HepG2 (cell line): ENCODE measurements at regions not wholly inside any gene's neighbourhood (a gene's known extent, or its start where the extent isn't known, plus 50 kb on each side); places are given as distances from the start of the nearest gene placed in this dataset.

Experiments
- ATAC-seq: fragments of 200-7000 bp; cut with Tn5 transposase; 3 replicates; pipeline ENCODE4 v1.9.1; 2020; ENCODE audit warnings: mild to moderate bottlenecking, moderate library complexity
- BruUV-seq: library from RNA; stranded (reverse); fragments of 400-500 nt; replicated peaks from 2 replicates; lab custom pipeline; 2021; lab: Mats Ljungman, UMichigan
- CTCF ChIA-PET: fragments of 300-600 bp; formaldehyde crosslinking; extraction: SDS; loops from one replicate; lab custom pipeline; 2021; ENCODE audit warnings: low total read pairs, inconsistent platforms, low intra/inter-chr PET ratio; lab: Yijun Ruan, JAX
- POLR2A ChIA-PET: fragments of 350-600 bp; sonication (Branson Sonifier 250); formaldehyde crosslinking; loops from one replicate; lab custom pipeline; 2020; ENCODE audit warnings: antibody characterized with exemption, inconsistent platforms; lab: Yijun Ruan, JAX
- DNase-seq: peaks from one replicate; pipeline ENCODE4 v3.0.0-alpha.2; 2015; ENCODE audit warnings: low spot score
- FAIRE-seq: peaks from 3 replicates; lab custom pipeline; 2011; peaks lifted over from hg19 to GRCh38; lab: Jason Lieb, UNC
- H2AFZ ChIP-seq: one replicate; pipeline ENCODE4 v1.6.1; 2011; ENCODE audit warnings: low read length, inconsistent platforms
- H3K27ac ChIP-seq: fragments of 300-600 bp; 3 replicates; pipeline ENCODE4 v1.8.0; 2011; ENCODE audit warnings: mixed run types, mild to moderate bottlenecking, mixed read lengths, low read length, inconsistent platforms; ENCODE audit not compliant: insufficient read depth; ENCODE audit errors: extremely low read length
- H3K27me3 ChIP-seq, 2 experiments: fragments of 200-600 bp in 1 of 2; 2 replicates in 1 of 2; 3 replicates in 1 of 2; pipeline versions ENCODE4 v1.6.0 to v1.8.0; 2011; ENCODE audit warnings: low read length in 2 of 2, mild to moderate bottlenecking in 2 of 2, moderate library complexity in 2 of 2, inconsistent platforms in 1 of 2; ENCODE audit not compliant: insufficient read depth in 2 of 2, control insufficient read depth in 1 of 2
- H3K36me3 ChIP-seq, 2 experiments: fragments of 200-600 bp in 1 of 2; replicated peaks in 1 of 2; 2 replicates in 1 of 2; 3 replicates in 1 of 2; pipeline versions ENCODE4 v1.5.1 to v1.8.0; 2011; ENCODE audit warnings: low read length in 2 of 2, inconsistent platforms in 1 of 2; ENCODE audit not compliant: insufficient read depth in 2 of 2, control insufficient read depth in 1 of 2
- H3K4me1 ChIP-seq: 2 replicates; pipeline ENCODE4 v1.5.1; 2012; ENCODE audit warnings: low read length, inconsistent platforms; ENCODE audit not compliant: insufficient read depth
- H3K4me2 ChIP-seq: 2 replicates; pipeline ENCODE4 v1.6.0; 2011; ENCODE audit warnings: low read depth, low read length, inconsistent platforms
- H3K4me3 ChIP-seq, 3 experiments: fragments of 200-600 bp in 1 of 3; sonication (generic), shearing (Covaris generic) in 1 of 3; replicated peaks in 1 of 3; 2 replicates each; pipeline ENCODE4 v1.5.1; 2011 to 2016; ENCODE audit warnings: low read length in 3 of 3, inconsistent platforms in 2 of 3, low read depth in 2 of 3, mild to moderate bottlenecking in 2 of 3, control low read depth in 1 of 3, mixed read lengths in 1 of 3; ENCODE audit not compliant: insufficient read depth in 1 of 3
- H3K79me2 ChIP-seq: one replicate; pipeline ENCODE4 v1.6.1; 2011; ENCODE audit warnings: low read length, inconsistent platforms; ENCODE audit not compliant: insufficient read depth
- H3K9ac ChIP-seq: 2 replicates; pipeline ENCODE4 v1.6.0; 2011; ENCODE audit warnings: mild to moderate bottlenecking, low read depth, low read length, inconsistent platforms; ENCODE audit not compliant: insufficient read depth
- H3K9me3 ChIP-seq: 2 replicates; pipeline ENCODE4 v1.5.1; 2012; ENCODE audit warnings: mild to moderate bottlenecking, low read length
- H4K20me1 ChIP-seq: 2 replicates; pipeline ENCODE4 v1.6.0; 2011; ENCODE audit warnings: inconsistent platforms, mild to moderate bottlenecking, low read length, moderate library complexity; ENCODE audit not compliant: insufficient read depth
- KMT2B ChIP-seq: IDR thresholded peaks from 2 replicates; pipeline ENCODE4 v1.6.1; 2016; ENCODE audit warnings: missing genetic modification reagents, missing compliant biosample characterization
- MLLT10 ChIP-seq: sonication (generic); formaldehyde crosslinking; IDR thresholded peaks from 2 replicates; pipeline ENCODE4 v1.4.0; 2020; ENCODE audit warnings: missing genetic modification reagents
- NAIF1 ChIP-seq: sonication (generic); formaldehyde crosslinking; IDR thresholded peaks from 2 replicates; pipeline ENCODE4 v1.5.0; 2020; ENCODE audit warnings: mild to moderate bottlenecking, missing genetic modification reagents, borderline replicate concordance
- NBN ChIP-seq: fragments of 450-650 bp; conservative IDR thresholded peaks from 2 replicates; pipeline ENCODE4 v1.6.1; 2017
- SIN3B ChIP-seq: fragments of 150-350 bp; IDR thresholded peaks from 2 replicates; pipeline ENCODE4 v1.6.1; 2014; ENCODE audit warnings: low read length
- TBP ChIP-seq: sonication (generic); formaldehyde crosslinking; IDR thresholded peaks from 2 replicates; pipeline ENCODE4 v1.5.0; 2020; ENCODE audit warnings: missing genetic modification reagents
- ZBTB42 ChIP-seq: sonication (generic); formaldehyde crosslinking; IDR thresholded peaks from 2 replicates; pipeline ENCODE4 v1.5.0; 2020; ENCODE audit warnings: mild to moderate bottlenecking, missing genetic modification reagents
- ZFP82 ChIP-seq: sonication (generic); formaldehyde crosslinking; IDR thresholded peaks from 2 replicates; pipeline ENCODE4 v1.5.1; 2020; ENCODE audit warnings: mild to moderate bottlenecking, missing genetic modification reagents, borderline replicate concordance
- ZNF879 ChIP-seq: sonication (generic); formaldehyde crosslinking; IDR thresholded peaks from 2 replicates; pipeline ENCODE4 v1.8.1; 2023; ENCODE audit warnings: missing genetic modification reagents
- WGBS: methylation state at CpG from one replicate; pipeline ENCODE4 v1.1.6; 2017; ENCODE audit warnings: low lambda C conversion rate; 5-methylcytosine and 5-hydroxymethylcytosine counted together
- in situ Hi-C: cut with HindIII; loops from 2 replicates; pipeline ENCODE4 v1.10.0; 2017; ENCODE audit warnings: low pct_unique_long_range_greater_than_20kb; ENCODE audit not compliant: extremely low pct_ligation_motif_present
- intact Hi-C: fragments of 100-400 bp; cut with micrococcal nuclease; formaldehyde crosslinking; loops from one replicate; pipeline ENCODE4 v1.10.0; 2022; ENCODE audit not compliant: unreplicated experiment
- TF ChIP-seq, protein P1 (sequence below): sonication (generic); formaldehyde crosslinking; IDR thresholded peaks from 2 replicates; pipeline ENCODE4 v1.4.0; 2020; ENCODE audit warnings: mild to moderate bottlenecking, missing genetic modification reagents
- TF ChIP-seq, protein P2 (sequence below): sonication (generic); formaldehyde crosslinking; IDR thresholded peaks from 2 replicates; pipeline ENCODE4 v1.9.0; 2021; ENCODE audit warnings: mild to moderate bottlenecking, missing genetic modification reagents
- TF ChIP-seq, protein P3 (sequence below): sonication (generic); formaldehyde crosslinking; IDR thresholded peaks from 2 replicates; pipeline ENCODE4 v1.9.0; 2021; ENCODE audit warnings: missing genetic modification reagents, borderline replicate concordance

DNA sequence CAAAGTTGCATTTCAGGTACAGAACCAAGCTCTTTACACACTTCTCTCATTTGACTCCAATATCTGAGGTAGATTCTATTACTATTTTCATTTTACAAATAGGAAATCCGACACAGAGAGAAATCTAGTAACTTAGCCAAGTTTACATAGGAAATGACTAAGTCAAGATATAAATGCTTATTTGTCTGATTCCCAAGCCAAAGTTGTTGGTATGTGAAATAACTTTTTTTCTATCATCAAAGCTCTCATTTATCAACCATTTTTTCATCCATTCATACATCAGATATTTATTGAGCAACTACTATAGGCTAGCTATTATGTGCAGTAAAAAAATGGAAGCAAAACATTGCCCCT is 89.2 kb upstream of the MITF start:
- in situ Hi-C loops (loop anchor here (25.0 kb wide), 1 partner anchor 538 kb away; the partner anchor contains the start of gene LMOD3), intact Hi-C loops (no loop called here)
- Histone ChIP-seq H3K4me3 (no peak overlapping the region), H3K4me2 (no peak overlapping the region), H3K27me3 (no peaks in the 10 kb centered on the region; a peak in 1 of 5 replicates), H3K36me3 (no peaks in the 10 kb centered on the region), H3K27ac (no peak overlapping the region), H3K4me1 (no peaks in the 10 kb centered on the region), H3K9me3 (no peaks in the 10 kb centered on the region), H4K20me1 (no peaks in the 10 kb centered on the region), H2AFZ (no peak overlapping the region), H3K9ac (no peak overlapping the region), H3K79me2 (no peaks in the 10 kb centered on the region)
- DNase-seq = no peak
- no peak for FAIRE-seq
- ATAC-seq = no peak
- 0% methylated on average over 1 of the region's 1 CpG for WGBS
- POLR2A ChIA-PET = no interaction called here
- BruUV-seq = no TSS peak
- CTCF ChIA-PET = no interaction called here
- TF ChIP-seq, protein P1, sequence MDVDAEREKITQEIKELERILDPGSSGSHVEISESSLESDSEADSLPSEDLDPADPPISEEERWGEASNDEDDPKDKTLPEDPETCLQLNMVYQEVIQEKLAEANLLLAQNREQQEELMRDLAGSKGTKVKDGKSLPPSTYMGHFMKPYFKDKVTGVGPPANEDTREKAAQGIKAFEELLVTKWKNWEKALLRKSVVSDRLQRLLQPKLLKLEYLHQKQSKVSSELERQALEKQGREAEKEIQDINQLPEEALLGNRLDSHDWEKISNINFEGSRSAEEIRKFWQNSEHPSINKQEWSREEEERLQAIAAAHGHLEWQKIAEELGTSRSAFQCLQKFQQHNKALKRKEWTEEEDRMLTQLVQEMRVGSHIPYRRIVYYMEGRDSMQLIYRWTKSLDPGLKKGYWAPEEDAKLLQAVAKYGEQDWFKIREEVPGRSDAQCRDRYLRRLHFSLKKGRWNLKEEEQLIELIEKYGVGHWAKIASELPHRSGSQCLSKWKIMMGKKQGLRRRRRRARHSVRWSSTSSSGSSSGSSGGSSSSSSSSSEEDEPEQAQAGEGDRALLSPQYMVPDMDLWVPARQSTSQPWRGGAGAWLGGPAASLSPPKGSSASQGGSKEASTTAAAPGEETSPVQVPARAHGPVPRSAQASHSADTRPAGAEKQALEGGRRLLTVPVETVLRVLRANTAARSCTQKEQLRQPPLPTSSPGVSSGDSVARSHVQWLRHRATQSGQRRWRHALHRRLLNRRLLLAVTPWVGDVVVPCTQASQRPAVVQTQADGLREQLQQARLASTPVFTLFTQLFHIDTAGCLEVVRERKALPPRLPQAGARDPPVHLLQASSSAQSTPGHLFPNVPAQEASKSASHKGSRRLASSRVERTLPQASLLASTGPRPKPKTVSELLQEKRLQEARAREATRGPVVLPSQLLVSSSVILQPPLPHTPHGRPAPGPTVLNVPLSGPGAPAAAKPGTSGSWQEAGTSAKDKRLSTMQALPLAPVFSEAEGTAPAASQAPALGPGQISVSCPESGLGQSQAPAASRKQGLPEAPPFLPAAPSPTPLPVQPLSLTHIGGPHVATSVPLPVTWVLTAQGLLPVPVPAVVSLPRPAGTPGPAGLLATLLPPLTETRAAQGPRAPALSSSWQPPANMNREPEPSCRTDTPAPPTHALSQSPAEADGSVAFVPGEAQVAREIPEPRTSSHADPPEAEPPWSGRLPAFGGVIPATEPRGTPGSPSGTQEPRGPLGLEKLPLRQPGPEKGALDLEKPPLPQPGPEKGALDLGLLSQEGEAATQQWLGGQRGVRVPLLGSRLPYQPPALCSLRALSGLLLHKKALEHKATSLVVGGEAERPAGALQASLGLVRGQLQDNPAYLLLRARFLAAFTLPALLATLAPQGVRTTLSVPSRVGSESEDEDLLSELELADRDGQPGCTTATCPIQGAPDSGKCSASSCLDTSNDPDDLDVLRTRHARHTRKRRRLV (CRISPR knock-in tag) = no peak
- TF ChIP-seq SIN3B = no peak
- TF ChIP-seq ZFP82 (CRISPR knock-in tag) = no peak
- no peak for TF ChIP-seq ZBTB42 (CRISPR knock-in tag)
- no peak for TF ChIP-seq NBN
- TF ChIP-seq ZNF879 (CRISPR knock-in tag) = no peak
- no peak for TF ChIP-seq TBP (CRISPR knock-in tag)
- TF ChIP-seq NAIF1 (CRISPR knock-in tag) = no peak
- no peak for TF ChIP-seq MLLT10
- no peak for TF ChIP-seq KMT2B
- TF ChIP-seq, protein P2, sequence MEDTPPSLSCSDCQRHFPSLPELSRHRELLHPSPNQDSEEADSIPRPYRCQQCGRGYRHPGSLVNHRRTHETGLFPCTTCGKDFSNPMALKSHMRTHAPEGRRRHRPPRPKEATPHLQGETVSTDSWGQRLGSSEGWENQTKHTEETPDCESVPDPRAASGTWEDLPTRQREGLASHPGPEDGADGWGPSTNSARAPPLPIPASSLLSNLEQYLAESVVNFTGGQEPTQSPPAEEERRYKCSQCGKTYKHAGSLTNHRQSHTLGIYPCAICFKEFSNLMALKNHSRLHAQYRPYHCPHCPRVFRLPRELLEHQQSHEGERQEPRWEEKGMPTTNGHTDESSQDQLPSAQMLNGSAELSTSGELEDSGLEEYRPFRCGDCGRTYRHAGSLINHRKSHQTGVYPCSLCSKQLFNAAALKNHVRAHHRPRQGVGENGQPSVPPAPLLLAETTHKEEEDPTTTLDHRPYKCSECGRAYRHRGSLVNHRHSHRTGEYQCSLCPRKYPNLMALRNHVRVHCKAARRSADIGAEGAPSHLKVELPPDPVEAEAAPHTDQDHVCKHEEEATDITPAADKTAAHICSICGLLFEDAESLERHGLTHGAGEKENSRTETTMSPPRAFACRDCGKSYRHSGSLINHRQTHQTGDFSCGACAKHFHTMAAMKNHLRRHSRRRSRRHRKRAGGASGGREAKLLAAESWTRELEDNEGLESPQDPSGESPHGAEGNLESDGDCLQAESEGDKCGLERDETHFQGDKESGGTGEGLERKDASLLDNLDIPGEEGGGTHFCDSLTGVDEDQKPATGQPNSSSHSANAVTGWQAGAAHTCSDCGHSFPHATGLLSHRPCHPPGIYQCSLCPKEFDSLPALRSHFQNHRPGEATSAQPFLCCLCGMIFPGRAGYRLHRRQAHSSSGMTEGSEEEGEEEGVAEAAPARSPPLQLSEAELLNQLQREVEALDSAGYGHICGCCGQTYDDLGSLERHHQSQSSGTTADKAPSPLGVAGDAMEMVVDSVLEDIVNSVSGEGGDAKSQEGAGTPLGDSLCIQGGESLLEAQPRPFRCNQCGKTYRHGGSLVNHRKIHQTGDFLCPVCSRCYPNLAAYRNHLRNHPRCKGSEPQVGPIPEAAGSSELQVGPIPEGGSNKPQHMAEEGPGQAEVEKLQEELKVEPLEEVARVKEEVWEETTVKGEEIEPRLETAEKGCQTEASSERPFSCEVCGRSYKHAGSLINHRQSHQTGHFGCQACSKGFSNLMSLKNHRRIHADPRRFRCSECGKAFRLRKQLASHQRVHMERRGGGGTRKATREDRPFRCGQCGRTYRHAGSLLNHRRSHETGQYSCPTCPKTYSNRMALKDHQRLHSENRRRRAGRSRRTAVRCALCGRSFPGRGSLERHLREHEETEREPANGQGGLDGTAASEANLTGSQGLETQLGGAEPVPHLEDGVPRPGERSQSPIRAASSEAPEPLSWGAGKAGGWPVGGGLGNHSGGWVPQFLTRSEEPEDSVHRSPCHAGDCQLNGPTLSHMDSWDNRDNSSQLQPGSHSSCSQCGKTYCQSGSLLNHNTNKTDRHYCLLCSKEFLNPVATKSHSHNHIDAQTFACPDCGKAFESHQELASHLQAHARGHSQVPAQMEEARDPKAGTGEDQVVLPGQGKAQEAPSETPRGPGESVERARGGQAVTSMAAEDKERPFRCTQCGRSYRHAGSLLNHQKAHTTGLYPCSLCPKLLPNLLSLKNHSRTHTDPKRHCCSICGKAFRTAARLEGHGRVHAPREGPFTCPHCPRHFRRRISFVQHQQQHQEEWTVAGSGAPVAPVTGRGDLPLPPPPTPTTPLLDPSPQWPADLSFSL (CRISPR knock-in tag) = no peak
- TF ChIP-seq, protein P3, sequence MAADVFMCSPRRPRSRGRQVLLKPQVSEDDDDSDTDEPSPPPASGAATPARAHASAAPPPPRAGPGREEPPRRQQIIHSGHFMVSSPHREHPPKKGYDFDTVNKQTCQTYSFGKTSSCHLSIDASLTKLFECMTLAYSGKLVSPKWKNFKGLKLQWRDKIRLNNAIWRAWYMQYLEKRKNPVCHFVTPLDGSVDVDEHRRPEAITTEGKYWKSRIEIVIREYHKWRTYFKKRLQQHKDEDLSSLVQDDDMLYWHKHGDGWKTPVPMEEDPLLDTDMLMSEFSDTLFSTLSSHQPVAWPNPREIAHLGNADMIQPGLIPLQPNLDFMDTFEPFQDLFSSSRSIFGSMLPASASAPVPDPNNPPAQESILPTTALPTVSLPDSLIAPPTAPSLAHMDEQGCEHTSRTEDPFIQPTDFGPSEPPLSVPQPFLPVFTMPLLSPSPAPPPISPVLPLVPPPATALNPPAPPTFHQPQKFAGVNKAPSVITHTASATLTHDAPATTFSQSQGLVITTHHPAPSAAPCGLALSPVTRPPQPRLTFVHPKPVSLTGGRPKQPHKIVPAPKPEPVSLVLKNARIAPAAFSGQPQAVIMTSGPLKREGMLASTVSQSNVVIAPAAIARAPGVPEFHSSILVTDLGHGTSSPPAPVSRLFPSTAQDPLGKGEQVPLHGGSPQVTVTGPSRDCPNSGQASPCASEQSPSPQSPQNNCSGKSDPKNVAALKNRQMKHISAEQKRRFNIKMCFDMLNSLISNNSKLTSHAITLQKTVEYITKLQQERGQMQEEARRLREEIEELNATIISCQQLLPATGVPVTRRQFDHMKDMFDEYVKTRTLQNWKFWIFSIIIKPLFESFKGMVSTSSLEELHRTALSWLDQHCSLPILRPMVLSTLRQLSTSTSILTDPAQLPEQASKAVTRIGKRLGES (CRISPR knock-in tag) = no peak
